ENCODE measurements at regions not wholly inside any gene's neighbourhood (a gene's known extent, or its start where the extent isn't known, plus 50 kb on each side); places are given as distances from the start of the nearest gene placed in this dataset.

GRCh38 chr1:209380420-209380819 lies 203.1 kb upstream of the CAMK1G start:
- TF ChIP-seq CTCF (IDR thresholded peaks at IDR 0.05; ENCODE audit: low read length) (no peak), EZH2 (optimal IDR thresholded peaks at IDR 0.05; ENCODE audit: low read depth, low read length) (no peak), EZH2phosphoT487 (IDR thresholded peaks at IDR 0.05; ENCODE audit: low read length) (no peak)

All from MM.1S (cell line).